H1 (cell line): ENCODE measurements at regions not wholly inside any gene's neighbourhood (a gene's known extent, or its start where the extent isn't known, plus 50 kb on each side); places are given as distances from the start of the nearest gene placed in this dataset.

Source experiments
- CTCF ChIA-PET: fragments of 300-600 bp; sonication (Branson Sonifier 250); formaldehyde crosslinking; loops from one replicate; lab custom pipeline; 2021; ENCODE audit not compliant: partially characterized antibody; lab: Charles Lee
- POLR2A ChIA-PET: fragments of 300-600 bp; sonication (Branson Sonifier 250); formaldehyde crosslinking; loops from one replicate; lab custom pipeline; 2021; ENCODE audit warnings: inconsistent platforms; ENCODE audit not compliant: partially characterized antibody; lab: Charles Lee
- DNase-seq, 2 experiments: peaks; one replicate each; pipeline versions ENCODE4 v3.0.0 to v3.0.0-alpha.2; 2010 to 2022; ENCODE audit warnings: low spot score in 2 of 2, low read depth in 1 of 2, mixed read lengths in 1 of 2
- FAIRE-seq: peaks from 2 replicates; lab custom pipeline; 2011; peaks lifted over from hg19 to GRCh38; lab: Jason Lieb, UNC
- H2AFZ ChIP-seq: 2 replicates; pipeline ENCODE4 v1.8.1; 2012; ENCODE audit warnings: low read length, inconsistent platforms
- H2AK5ac ChIP-seq: 2 replicates; pipeline ENCODE4 v1.6.1; 2013; ENCODE audit warnings: low read depth, low read length
- H2BK120ac ChIP-seq: replicated peaks from 2 replicates; pipeline ENCODE3; 2013; ENCODE audit warnings: low read depth, low read length, inconsistent platforms
- H2BK12ac ChIP-seq: 2 replicates; pipeline ENCODE4 v1.6.1; 2013; ENCODE audit warnings: low read depth, low read length
- H2BK15ac ChIP-seq: 2 replicates; pipeline ENCODE4 v1.6.1; 2013; ENCODE audit warnings: low read length
- H2BK20ac ChIP-seq: 2 replicates; pipeline ENCODE4 v1.6.1; 2013; ENCODE audit warnings: low read length
- H2BK5ac ChIP-seq: 2 replicates; pipeline ENCODE4 v1.6.1; 2013; ENCODE audit warnings: low read depth, low read length
- H3K14ac ChIP-seq: 2 replicates; pipeline ENCODE4 v1.6.1; 2013; ENCODE audit warnings: inconsistent platforms; ENCODE audit not compliant: insufficient read length
- H3K18ac ChIP-seq: 2 replicates; pipeline ENCODE4 v1.6.1; 2013; ENCODE audit warnings: low read length; ENCODE audit errors: extremely low read depth
- H3K23ac ChIP-seq: 2 replicates; pipeline ENCODE4 v1.6.1; 2013; ENCODE audit warnings: inconsistent platforms; ENCODE audit not compliant: insufficient read length
- H3K23me2 ChIP-seq: 2 replicates; pipeline ENCODE4 v1.6.1; 2013; ENCODE audit warnings: low read depth, low read length
- H3K27ac ChIP-seq: 2 replicates; pipeline ENCODE4 v1.6.1; 2011; ENCODE audit warnings: low read depth, low read length, inconsistent platforms
- H3K27me3 ChIP-seq, 4 experiments: replicated peaks in 1 of 4; 1 replicate in 1 of 4; 2 replicates in 3 of 4; pipeline versions ENCODE4 v1.6.1 to v1.8.1; 2011 to 2013; ENCODE audit warnings: low read length in 3 of 4, mild to moderate bottlenecking in 3 of 4, inconsistent platforms in 2 of 4, mixed read lengths in 2 of 4, moderate library complexity in 1 of 4; ENCODE audit not compliant: control insufficient read depth in 3 of 4, insufficient read depth in 3 of 4; ENCODE audit errors: extremely low read depth in 1 of 4
- H3K36me3 ChIP-seq, 4 experiments: 2 replicates each; pipeline versions ENCODE4 v1.6.1 to v1.8.1; 2011 to 2013; ENCODE audit warnings: mild to moderate bottlenecking in 4 of 4, low read length in 3 of 4, moderate library complexity in 2 of 4, control low read depth in 1 of 4, inconsistent platforms in 1 of 4; ENCODE audit not compliant: insufficient read depth in 4 of 4, control insufficient read depth in 2 of 4
- H3K4ac ChIP-seq: replicated peaks from 2 replicates; pipeline ENCODE3; 2013; ENCODE audit warnings: low read length, low read depth, mixed read lengths, inconsistent platforms; ENCODE audit not compliant: insufficient read length
- H3K4me1 ChIP-seq, 4 experiments: replicated peaks in 1 of 4; 1 replicate in 1 of 4; 2 replicates in 3 of 4; pipeline versions ENCODE4 v1.6.1 to v1.8.1; 2011 to 2013; ENCODE audit warnings: low read length in 3 of 4, inconsistent platforms in 2 of 4, mixed read lengths in 1 of 4; ENCODE audit not compliant: insufficient read depth in 4 of 4, control insufficient read depth in 3 of 4
- H3K4me2 ChIP-seq, 2 experiments: 2 replicates each; pipeline versions ENCODE4 v1.6.1 to v1.8.1; 2011 to 2013; ENCODE audit warnings: low read depth in 2 of 2, low read length in 2 of 2, control low read depth in 1 of 2, inconsistent platforms in 1 of 2, mild to moderate bottlenecking in 1 of 2; ENCODE audit not compliant: insufficient read depth in 1 of 2
- H3K4me3 ChIP-seq, 4 experiments: fragments of 200-600, 300-600 bp in 1 of 4; sonication (generic), shearing (Covaris generic), sonication (Bioruptor Twin) in 1 of 4; 2 replicates each; pipeline versions ENCODE4 v1.5.1 to v1.8.1; 2011 to 2016; ENCODE audit warnings: low read length in 4 of 4, low read depth in 3 of 4, control low read depth in 2 of 4, inconsistent platforms in 2 of 4, mild to moderate bottlenecking in 2 of 4, mixed read lengths in 1 of 4, moderate library complexity in 1 of 4; ENCODE audit not compliant: insufficient read depth in 2 of 4; ENCODE audit errors: extremely low read depth in 1 of 4
- H3K56ac ChIP-seq: replicated peaks from 2 replicates; pipeline ENCODE3; 2013; ENCODE audit warnings: low read depth, mild to moderate bottlenecking, mixed read lengths, low read length, inconsistent platforms; ENCODE audit not compliant: insufficient read length
- H3K79me1 ChIP-seq: 2 replicates; pipeline ENCODE4 v1.6.1; 2013; ENCODE audit warnings: low read depth, low read length, control low read depth
- H3K79me2 ChIP-seq, 2 experiments: 2 replicates each; pipeline versions ENCODE4 v1.6.1 to v1.8.1; 2012 to 2013; ENCODE audit warnings: low read length in 2 of 2, mild to moderate bottlenecking in 2 of 2, inconsistent platforms in 1 of 2; ENCODE audit not compliant: insufficient read depth in 2 of 2, control insufficient read depth in 1 of 2
- H3K9ac ChIP-seq, 4 experiments: replicated peaks in 1 of 4; 1 replicate in 1 of 4; 2 replicates in 3 of 4; pipeline versions ENCODE4 v1.6.1 to v1.8.1; 2011 to 2013; ENCODE audit warnings: low read depth in 3 of 4, low read length in 3 of 4, control low read depth in 2 of 4, mild to moderate bottlenecking in 2 of 4, moderate library complexity in 2 of 4, inconsistent platforms in 1 of 4; ENCODE audit errors: extremely low read depth in 1 of 4
- H3K9me3 ChIP-seq, 2 experiments: 2 replicates each; pipeline versions ENCODE4 v1.6.1 to v1.8.1; 2012 to 2013; ENCODE audit warnings: mild to moderate bottlenecking in 2 of 2, moderate library complexity in 2 of 2, control low read depth in 1 of 2, inconsistent platforms in 1 of 2, low read depth in 1 of 2, low read length in 1 of 2, mixed read lengths in 1 of 2; ENCODE audit not compliant: insufficient read depth in 2 of 2
- H4K20me1 ChIP-seq, 2 experiments: replicated peaks in 1 of 2; 2 replicates each; pipeline versions ENCODE3 to v1.8.1; 2011 to 2013; ENCODE audit warnings: inconsistent platforms in 2 of 2, low read length in 2 of 2, mild to moderate bottlenecking in 1 of 2; ENCODE audit not compliant: insufficient read depth in 2 of 2, control insufficient read depth in 1 of 2
- H4K5ac ChIP-seq: 2 replicates; pipeline ENCODE4 v1.6.1; 2013; ENCODE audit warnings: low read length, low read depth, mixed read lengths, inconsistent platforms; ENCODE audit not compliant: insufficient read length
- H4K8ac ChIP-seq: 2 replicates; pipeline ENCODE4 v1.8.0; 2013; ENCODE audit warnings: mild to moderate bottlenecking, moderate library complexity, low read length, inconsistent platforms; ENCODE audit not compliant: insufficient read depth; ENCODE audit errors: extremely low read depth
- H4K91ac ChIP-seq: replicated peaks from 2 replicates; pipeline ENCODE3; 2013; ENCODE audit warnings: low read length, mixed read lengths, inconsistent platforms; ENCODE audit not compliant: insufficient read length
- ASH2L ChIP-seq: fragments of 200-600, 300-600 bp; sonication (generic); IDR thresholded peaks from one replicate; pipeline ENCODE4 v1.7.1; 2017; ENCODE audit warnings: low read length
- BCL11A ChIP-seq, 2 experiments: IDR thresholded peaks; one replicate each; pipeline ENCODE4 v1.6.1; 2011; ENCODE audit warnings: low read depth in 2 of 2, low read length in 2 of 2, mild to moderate bottlenecking in 2 of 2
- BRCA1 ChIP-seq: IDR thresholded peaks from 2 replicates; pipeline ENCODE4 v1.6.1; 2012; ENCODE audit warnings: low read depth, low read length, improper control_type of control experiment
- CHD2 ChIP-seq: IDR thresholded peaks from 2 replicates; pipeline ENCODE4 v1.6.1; 2012; ENCODE audit warnings: low read length, improper control_type of control experiment
- EZH2 ChIP-seq: fragments of 200-600 bp; sonication (generic); IDR thresholded peaks from 2 replicates; pipeline ENCODE4 v1.7.1; 2012; ENCODE audit warnings: low read depth, mild to moderate bottlenecking, moderate library complexity, low read length, inconsistent platforms; ENCODE audit not compliant: severe bottlenecking
- GABPA ChIP-seq: IDR thresholded peaks from 2 replicates; pipeline ENCODE4 v1.6.1; 2011; ENCODE audit warnings: mild to moderate bottlenecking, low read length, moderate library complexity, borderline replicate concordance; ENCODE audit not compliant: insufficient read depth
- KDM5A ChIP-seq: fragments of 200-600 bp; IDR thresholded peaks from 2 replicates; pipeline ENCODE4 v1.7.1; 2012; ENCODE audit warnings: mild to moderate bottlenecking, low read length, inconsistent platforms, mixed read lengths
- PHF8 ChIP-seq: fragments of 200-600 bp; sonication (generic); conservative IDR thresholded peaks from 2 replicates; pipeline ENCODE4 v1.7.1; 2012; ENCODE audit warnings: low read depth, mild to moderate bottlenecking, inconsistent platforms, low read length, moderate library complexity
- POLR2A ChIP-seq, 2 experiments: IDR thresholded peaks; 1 replicate in 1 of 2; 2 replicates in 1 of 2; pipeline ENCODE4 v1.6.1; 2011; ENCODE audit warnings: low read depth in 2 of 2, low read length in 2 of 2, mild to moderate bottlenecking in 2 of 2; ENCODE audit errors: control extremely low read depth in 1 of 2
- SIN3A ChIP-seq, 2 experiments: IDR thresholded peaks in 1 of 2; conservative IDR thresholded peaks in 1 of 2; 2 replicates each; pipeline ENCODE4 v1.6.1; 2011 to 2012; ENCODE audit warnings: low read length in 2 of 2, improper control_type of control experiment in 1 of 2, low read depth in 1 of 2, mild to moderate bottlenecking in 1 of 2
- SRF ChIP-seq: IDR thresholded peaks from 2 replicates; pipeline ENCODE4 v1.6.1; 2011; ENCODE audit warnings: mild to moderate bottlenecking, low read depth, low read length, moderate library complexity
- TAF7 ChIP-seq: optimal IDR thresholded peaks from 2 replicates; pipeline ENCODE3; 2011; ENCODE audit warnings: low read depth, mild to moderate bottlenecking, inconsistent platforms, low read length, moderate library complexity, borderline replicate concordance
- WGBS, 2 experiments: shearing (Covaris generic) in 1 of 2; methylation state at CpG; one replicate each; pipeline versions ENCODE4 v1.1.6 to v1.1.7; 2013 to 2015; ENCODE audit warnings: low lambda C conversion rate in 2 of 2, mixed read lengths in 2 of 2, inconsistent platforms in 1 of 2, low coverage in 1 of 2, missing lambda C conversion rate in 1 of 2; ENCODE audit not compliant: insufficient replicate concordance in 2 of 2, insufficient coverage in 1 of 2, insufficient read length in 1 of 2; ENCODE audit errors: extremely low coverage in 1 of 2, missing lambda C conversion rate in 1 of 2; 5-methylcytosine and 5-hydroxymethylcytosine counted together
- TF ChIP-seq, protein P1 (sequence below): IDR thresholded peaks from 2 replicates; pipeline ENCODE4 v1.6.1; 2011; ENCODE audit warnings: low read length, improper control_type of control experiment
- TF ChIP-seq, protein P2 (sequence below): IDR thresholded peaks from 2 replicates; pipeline ENCODE4 v1.6.1; 2011; ENCODE audit warnings: low read depth, mild to moderate bottlenecking, low read length; ENCODE audit not compliant: insufficient read depth

DNA sequence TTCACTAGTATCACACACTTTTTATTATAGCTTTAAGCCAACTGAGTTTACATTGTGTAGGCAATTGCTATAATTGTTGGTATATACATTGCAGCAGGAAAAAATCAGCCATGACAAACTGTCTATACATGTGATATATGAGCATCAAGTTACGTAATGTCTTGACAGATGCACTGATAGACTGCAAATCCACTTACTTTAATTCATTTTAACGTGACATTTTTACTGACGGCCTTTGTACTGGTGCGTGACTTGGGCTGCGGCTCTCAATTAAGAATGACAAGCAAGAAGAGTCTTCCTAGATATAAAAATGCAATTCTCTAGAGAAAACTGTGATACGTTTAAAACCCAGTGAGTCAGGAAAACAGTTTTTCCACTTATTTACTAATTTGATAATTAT lies 143.8 kb downstream of the ACTRT1 start:
- no peaks in the 10 kb centered on the region for H3K79me2 ChIP-seq
- H3K4me3 ChIP-seq, result no peak overlapping the region
- no peak overlapping the region for H2AFZ ChIP-seq
- H2BK12ac ChIP-seq, result no peak overlapping the region
- no peak overlapping the region for H4K91ac ChIP-seq
- H2BK5ac ChIP-seq, result no peak overlapping the region
- no peak overlapping the region for H3K23ac ChIP-seq
- 94% methylated on average over 6 of the region's 6 CpGs; no CpG with 5 or more reads in 1 of the 2 experiments for WGBS, 2 experiments
- no peak overlapping the region for H3K56ac ChIP-seq
- H3K27ac ChIP-seq, result no peak overlapping the region
- H4K5ac ChIP-seq, result no peak overlapping the region
- no peak overlapping the region for H3K9ac ChIP-seq
- H4K20me1 ChIP-seq, result no peaks in the 10 kb centered on the region
- no peak overlapping the region for H3K14ac ChIP-seq
- DNase-seq (no peak), FAIRE-seq (peak; percentile 39)
- H3K36me3 ChIP-seq, result no peaks in the 10 kb centered on the region
- no peak overlapping the region for H2BK20ac ChIP-seq
- ChIA-PET POLR2A (no interaction called here), CTCF (no interaction called here)
- H3K4ac ChIP-seq, result no peak overlapping the region
- H3K4me2 ChIP-seq, result no peak overlapping the region
- no peaks in the 10 kb centered on the region for H3K79me1 ChIP-seq
- H2BK120ac ChIP-seq, result no peak overlapping the region
- H3K27me3 ChIP-seq, result no peaks in the 10 kb centered on the region
- H2BK15ac ChIP-seq, result no peak overlapping the region
- H3K18ac ChIP-seq, result no peak overlapping the region
- H3K23me2 ChIP-seq, result no peaks in the 10 kb centered on the region
- no peaks in the 10 kb centered on the region for H3K9me3 ChIP-seq
- H4K8ac ChIP-seq, result no peak overlapping the region
- H3K4me1 ChIP-seq, result no peaks in the 10 kb centered on the region
- no peak overlapping the region for H2AK5ac ChIP-seq
- TF ChIP-seq ASH2L (no peak), CHD2 (no peak), PHF8 (no peak), POLR2A (IDR thresholded peaks at IDR 0.05; ENCODE audit: control extremely low read depth in 1 of 2, low read depth in 2 of 2, low read length in 2 of 2) (no peak), TAF7 (no peak), EZH2 (no peak), SIN3A (conservative IDR thresholded peaks at IDR 0.05 in 1 of 2, IDR thresholded peaks at IDR 0.05 in 1 of 2; ENCODE audit: low read depth in 1 of 2, low read length in 2 of 2) (no peak), BRCA1 (no peak), SRF (no peak), KDM5A (no peak), GABPA (no peak), BCL11A (IDR thresholded peaks at IDR 0.05; ENCODE audit: low read depth in 2 of 2, low read length in 2 of 2) (no peak)
- TF ChIP-seq, protein P1, sequence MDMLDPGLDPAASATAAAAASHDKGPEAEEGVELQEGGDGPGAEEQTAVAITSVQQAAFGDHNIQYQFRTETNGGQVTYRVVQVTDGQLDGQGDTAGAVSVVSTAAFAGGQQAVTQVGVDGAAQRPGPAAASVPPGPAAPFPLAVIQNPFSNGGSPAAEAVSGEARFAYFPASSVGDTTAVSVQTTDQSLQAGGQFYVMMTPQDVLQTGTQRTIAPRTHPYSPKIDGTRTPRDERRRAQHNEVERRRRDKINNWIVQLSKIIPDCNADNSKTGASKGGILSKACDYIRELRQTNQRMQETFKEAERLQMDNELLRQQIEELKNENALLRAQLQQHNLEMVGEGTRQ, result no peak
- TF ChIP-seq, protein P2, sequence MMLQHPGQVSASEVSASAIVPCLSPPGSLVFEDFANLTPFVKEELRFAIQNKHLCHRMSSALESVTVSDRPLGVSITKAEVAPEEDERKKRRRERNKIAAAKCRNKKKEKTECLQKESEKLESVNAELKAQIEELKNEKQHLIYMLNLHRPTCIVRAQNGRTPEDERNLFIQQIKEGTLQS, result no peak
